NCI-H446 (cell line): ENCODE measurements at regions not wholly inside any gene's neighbourhood (a gene's known extent, or its start where the extent isn't known, plus 50 kb on each side); places are given as distances from the start of the nearest gene placed in this dataset.

Source experiments
- DNase-seq, 2 experiments: peaks; one replicate each; lab custom pipeline; 2025; lab: John Stamatoyannopoulos, UW

DNA sequence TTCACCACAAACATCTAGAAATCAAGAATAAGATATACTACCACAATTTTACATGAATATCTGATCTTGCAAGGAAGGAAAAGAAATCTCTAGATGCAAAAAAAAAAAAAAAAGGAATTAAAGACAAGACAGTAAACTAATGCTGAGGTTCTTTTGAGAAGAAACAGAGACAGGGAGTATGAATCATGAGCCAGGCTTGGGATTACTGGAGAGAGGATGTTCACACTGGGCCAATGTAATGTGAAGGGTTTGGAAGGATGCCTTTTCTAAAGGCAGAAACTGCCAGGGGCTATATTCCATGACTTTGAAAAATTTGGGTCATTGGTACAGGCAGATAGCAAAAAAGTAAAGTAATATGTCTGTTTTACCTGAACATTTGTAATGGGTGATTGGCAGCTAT lies 573.0 kb upstream of the IGFBP3 start:
- no peak for DNase-seq

GRCh38 chr7:46493196-46493595 lies 572.1 kb upstream of the IGFBP3 start:
- DNase-seq, result no peak

DNA sequence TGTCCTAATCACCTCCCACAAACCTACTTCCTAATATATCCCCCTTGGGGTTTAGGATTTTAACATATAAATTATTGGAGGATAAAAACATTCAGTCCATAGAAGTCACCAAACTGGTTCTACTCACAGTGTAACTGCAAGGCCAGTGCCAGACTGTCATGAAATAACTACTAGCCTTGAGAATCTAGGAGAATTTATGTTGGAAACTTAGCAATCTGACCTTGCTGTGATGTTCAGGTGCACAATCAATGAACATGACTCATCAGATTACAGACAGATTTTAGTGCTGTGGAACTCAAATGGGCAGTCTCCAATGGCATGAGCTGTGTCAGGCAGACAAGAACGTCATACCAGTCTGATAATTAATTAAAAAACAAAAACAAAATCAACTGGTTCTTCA lies 571.4 kb upstream of the IGFBP3 start:
- no peak for DNase-seq

- no peak for DNase-seq
Observed at GRCh38 chr7:46490406-46490805, 569.3 kb upstream of the IGFBP3 start.

GRCh38 chr7:46489106-46489505 lies 568.0 kb upstream of the IGFBP3 start:
- DNase-seq, result no peak

- DNase-seq, result no peak
Observed at GRCh38 chr7:46488607-46489006, 567.5 kb upstream of the IGFBP3 start.

DNA sequence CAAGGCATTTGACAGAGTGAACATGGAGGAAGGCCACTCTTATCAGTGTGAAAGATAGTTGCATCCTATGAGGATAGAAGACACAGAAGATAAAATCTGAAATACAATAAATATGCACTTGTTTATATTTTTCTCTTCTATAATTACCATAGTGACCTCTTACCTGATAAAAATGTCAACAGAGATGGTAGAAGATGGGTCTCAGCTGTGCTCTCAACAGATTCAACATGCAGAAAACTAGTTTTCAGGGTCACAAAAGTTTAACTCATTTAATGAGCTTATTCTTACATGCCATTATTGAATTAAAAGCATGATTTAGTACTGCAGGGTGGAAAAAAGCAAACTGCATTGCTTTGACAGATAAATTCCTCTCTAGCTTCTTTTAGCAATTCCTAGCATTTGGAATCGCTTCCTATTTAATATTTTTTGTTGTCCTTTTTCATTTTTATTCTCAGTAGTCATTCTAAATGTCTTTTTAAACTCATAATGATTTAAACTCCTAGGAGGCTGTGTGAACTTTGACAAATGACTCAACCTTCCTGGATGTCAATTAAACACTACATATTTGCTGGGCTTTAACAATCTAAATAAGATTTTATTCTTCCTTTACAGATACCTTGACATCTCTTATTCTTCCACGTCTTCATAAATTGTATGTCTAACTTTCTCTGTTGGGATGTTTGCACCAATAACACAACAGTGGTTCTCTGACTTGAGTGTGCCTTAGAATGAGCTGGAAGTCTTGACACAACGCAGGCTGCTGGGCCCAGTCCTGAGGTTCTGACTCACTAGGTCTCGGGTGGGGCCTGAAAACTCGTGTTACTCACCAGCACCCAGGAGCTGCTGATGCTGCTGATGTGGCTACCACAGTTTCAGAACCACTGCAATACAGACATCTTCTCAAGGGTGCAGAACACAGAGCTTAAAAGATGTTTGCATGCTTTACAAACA lies 565.5 kb upstream of the IGFBP3 start:
- no peak for DNase-seq

DNA sequence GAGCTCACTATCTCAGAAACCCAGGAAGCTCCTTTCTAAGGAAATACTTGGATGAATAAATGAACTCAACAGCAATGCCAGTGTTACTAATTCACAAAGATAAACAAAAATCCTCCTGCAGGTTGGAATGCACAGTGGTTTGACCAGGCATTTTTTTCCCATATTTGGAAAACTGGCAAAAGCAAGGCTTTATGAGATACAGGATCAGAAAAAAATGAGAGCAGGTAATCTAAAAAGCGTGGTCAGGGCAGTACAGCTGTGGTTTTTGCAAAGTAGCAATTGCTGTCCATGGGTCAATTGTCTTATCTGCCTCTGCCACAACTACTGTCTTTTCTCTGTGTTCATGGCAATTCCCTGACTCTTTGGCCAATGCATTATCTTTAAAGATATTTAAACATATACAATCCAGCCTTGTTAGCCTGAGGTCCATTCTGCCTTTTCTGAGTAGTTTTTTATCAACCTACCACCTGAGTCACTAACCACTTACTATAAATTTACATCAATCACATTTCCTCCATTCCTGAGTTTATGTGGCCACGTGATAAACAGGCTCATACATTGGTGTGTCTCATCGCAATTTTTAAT lies 564.5 kb upstream of the IGFBP3 start:
- no peak for DNase-seq

GRCh38 chr7:46484906-46485305 lies 563.8 kb upstream of the IGFBP3 start:
- DNase-seq, result no peak

GRCh38 chr7:46480619-46481018 lies 559.5 kb upstream of the IGFBP3 start:
- DNase-seq, result no peak

DNA sequence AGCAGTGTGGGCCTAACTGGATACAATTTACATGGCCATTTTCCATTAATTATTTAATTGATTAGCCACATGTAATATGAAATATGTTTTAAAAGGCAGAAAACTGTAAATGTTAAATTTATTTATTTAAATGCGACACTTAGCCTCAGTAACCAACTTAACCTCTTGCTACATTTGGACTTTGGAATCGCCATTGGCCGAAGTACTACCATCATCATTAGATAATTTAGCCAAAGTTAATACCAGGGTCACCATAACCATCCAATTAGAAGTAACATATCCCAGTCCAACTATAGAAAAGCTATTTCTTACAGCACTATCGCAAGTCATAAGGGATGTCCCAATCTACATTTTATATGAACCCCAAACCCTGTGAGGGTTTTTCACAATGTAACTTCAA lies 558.6 kb upstream of the IGFBP3 start:
- DNase-seq, result no peak

- no peak for DNase-seq
Observed at GRCh38 chr7:46478046-46478445, 557.0 kb upstream of the IGFBP3 start.

GRCh38 chr7:46468753-46469356 lies 547.8 kb upstream of the IGFBP3 start:
- DNase-seq, result no peak

DNA sequence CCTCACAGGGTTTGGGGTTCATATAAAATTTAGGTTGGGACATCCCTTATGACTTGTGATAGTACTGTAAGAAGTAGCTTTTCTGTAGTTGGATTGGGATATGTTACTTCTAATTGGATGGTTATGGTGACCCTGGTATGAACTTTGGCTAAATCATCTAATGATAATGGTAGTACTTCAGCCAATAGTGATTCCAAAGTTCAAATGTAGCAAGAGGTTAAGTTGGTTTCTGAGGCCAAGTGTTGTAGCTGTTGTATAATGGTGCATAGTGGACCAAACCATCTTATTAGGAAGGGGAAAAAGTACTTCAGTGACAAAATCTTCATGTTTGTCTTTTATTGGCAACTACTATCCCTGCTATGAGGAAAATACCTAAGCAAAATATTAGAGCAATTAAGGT lies 542.1 kb upstream of the IGFBP3 start:
- DNase-seq, result no peak

DNA sequence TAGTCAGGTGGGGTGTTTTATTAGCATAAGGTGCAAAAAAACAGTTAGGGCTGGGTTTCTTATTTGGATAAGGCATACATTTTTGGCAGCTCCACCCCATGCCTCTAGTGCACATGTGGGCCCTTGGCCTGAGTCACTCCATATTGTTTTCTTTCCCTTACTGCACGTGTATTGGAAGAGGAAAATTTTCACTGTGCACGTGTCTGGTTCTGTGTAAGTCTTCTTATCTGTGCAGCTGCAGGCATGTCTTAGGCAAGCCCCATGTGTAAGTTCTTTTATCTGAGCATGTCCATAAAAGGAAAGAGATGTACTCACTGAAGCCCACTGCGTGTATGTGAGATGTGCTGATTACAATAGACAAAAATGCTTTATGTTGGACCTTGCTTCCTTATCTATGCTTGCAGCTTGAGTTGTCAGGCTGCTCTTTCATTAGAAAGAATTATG lies 540.3 kb upstream of the IGFBP3 start:
- no peak for DNase-seq

GRCh38 chr7:46459942-46460341 lies 538.9 kb upstream of the IGFBP3 start:
- DNase-seq, result no peak

- peak in 1 of 2 experiments; percentile 10 for DNase-seq
Observed at GRCh38 chr7:46454816-46455215, 533.7 kb upstream of the IGFBP3 start.

DNA sequence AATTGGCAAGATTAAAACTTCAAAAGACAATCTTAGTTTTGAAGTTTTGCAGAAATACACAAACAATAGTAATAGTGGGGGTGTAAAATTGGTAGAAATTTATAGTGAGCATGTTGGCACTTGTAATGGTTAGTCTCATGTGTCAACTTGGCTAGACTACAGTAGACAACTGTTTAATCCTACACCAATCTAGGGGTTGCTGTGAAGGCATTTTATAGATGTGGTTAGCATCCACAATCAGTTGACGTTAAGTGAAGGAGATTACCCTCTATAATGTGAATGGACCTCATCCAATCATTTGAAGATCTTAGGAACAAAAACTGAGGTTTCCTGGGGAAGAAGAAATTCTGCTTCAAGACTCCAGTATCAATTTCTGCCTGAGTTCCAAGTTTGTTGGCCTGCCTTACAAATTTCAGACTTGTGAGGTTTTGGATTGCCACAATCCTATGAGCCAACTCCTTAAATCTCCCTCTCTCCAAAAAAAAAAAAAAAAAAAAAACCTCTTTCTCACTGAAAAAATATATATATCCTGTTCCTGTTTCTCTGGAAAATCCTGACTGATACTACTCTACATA lies 531.6 kb upstream of the IGFBP3 start:
- DNase-seq, result no peak

DNA sequence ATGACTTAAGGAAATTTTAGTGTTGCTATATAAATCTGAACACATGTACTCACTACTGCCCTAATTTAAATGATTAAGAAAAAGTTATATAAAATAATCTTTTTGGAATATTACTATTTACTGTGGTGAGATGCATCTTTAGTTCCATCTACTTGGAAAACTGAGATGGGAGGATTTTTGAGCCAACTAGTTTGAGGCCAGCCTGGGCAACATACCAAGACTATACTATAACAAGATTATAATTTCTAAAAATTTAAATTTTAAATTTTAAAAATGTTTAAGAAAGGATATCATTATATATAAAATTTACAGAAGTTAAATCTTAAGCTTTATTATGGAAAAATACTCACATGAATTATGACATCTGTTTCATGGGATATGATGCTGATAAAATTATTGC lies 530.8 kb upstream of the IGFBP3 start:
- DNase-seq, result no peak

GRCh38 chr7:46450886-46451285 lies 529.8 kb upstream of the IGFBP3 start:
- DNase-seq, result no peak

DNA sequence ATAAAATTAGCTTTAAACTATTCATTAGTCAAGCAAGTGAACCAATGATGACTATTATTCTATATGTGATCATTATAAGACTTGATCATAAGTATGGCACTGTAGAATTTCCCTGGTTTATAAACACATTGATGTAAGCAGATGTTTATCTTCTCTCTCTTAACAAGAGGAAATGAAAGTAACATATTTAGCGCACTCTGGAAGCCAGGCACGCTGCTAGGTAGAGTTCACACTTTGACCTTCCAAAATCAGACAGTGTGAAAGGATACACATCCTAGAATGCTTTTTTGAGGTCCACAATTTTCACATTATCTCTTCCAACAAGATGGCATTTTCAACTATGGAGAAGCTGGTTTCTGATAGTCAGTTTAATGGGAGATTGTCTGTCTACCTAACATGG lies 529.4 kb upstream of the IGFBP3 start:
- no peak for DNase-seq

DNA sequence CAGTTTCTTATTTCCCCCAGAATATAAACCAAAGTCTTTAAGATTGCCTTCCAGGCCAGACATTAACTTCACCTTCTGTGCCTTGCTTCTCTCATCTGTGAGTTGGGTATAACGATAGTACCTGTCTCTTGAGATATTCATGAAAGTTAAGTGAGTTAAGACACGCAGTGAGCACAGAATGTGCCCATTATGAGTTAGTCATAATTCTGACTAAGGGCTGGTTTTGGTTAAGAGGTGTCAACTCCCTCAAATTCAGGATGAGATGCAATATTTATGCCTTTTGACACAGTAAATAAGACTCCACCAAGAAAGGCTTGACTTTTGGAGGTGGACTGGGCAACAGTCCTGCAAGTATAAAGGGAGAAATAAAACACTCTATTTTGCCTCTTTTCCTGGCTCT lies 528.7 kb upstream of the IGFBP3 start:
- DNase-seq, result no peak

GRCh38 chr7:46448478-46448877 lies 527.4 kb upstream of the IGFBP3 start:
- DNase-seq, result no peak
